Gastroesophageal sphincter (tissue), 4 donors: ENCODE measurements at regions not wholly inside any gene's neighbourhood (a gene's known extent, or its start where the extent isn't known, plus 50 kb on each side); places are given as distances from the start of the nearest gene placed in this dataset.

ENCODE experiments used
- ATAC-seq: fragments of 150-250 bp; one replicate; pipeline ENCODE4 v1.9.1; 2016; ENCODE audit warnings: mild to moderate bottlenecking, moderate library complexity
- H3K27ac ChIP-seq, 4 donors: fragments of 200-600 bp; sonication (generic) in 3 of 4; 1 replicate in 3 of 4; 2 replicates in 1 of 4; pipeline ENCODE4 v1.5.1; 2016 to 2019
- H3K27me3 ChIP-seq: fragments of 200-600 bp; sonication (generic); one replicate; pipeline ENCODE4 v1.5.1; 2019
- H3K36me3 ChIP-seq, 2 donors: fragments of 200-600 bp; sonication (generic); one replicate each; pipeline ENCODE4 v1.5.1; 2019; ENCODE audit warnings: control low read depth in 1 of 2
- H3K4me1 ChIP-seq, 3 donors: fragments of 200-600 bp; sonication (generic); 1 replicate in 2 of 3; 2 replicates in 1 of 3; pipeline ENCODE4 v1.5.1; 2016 to 2019; ENCODE audit warnings: control low read depth in 2 of 3
- H3K4me3 ChIP-seq, 2 donors: fragments of 200-600 bp; sonication (generic); one replicate each; pipeline ENCODE4 v1.5.1; 2019; ENCODE audit warnings: mild to moderate bottlenecking in 1 of 2, moderate library complexity in 1 of 2
- H3K9me3 ChIP-seq, 3 donors: fragments of 200-600 bp; sonication (generic); one replicate each; pipeline ENCODE4 v1.5.1; 2017 to 2019; ENCODE audit warnings: control low read depth in 2 of 3
- CTCF ChIP-seq, 4 experiments: fragments of 200-600 bp in 2 of 4; fragments of 450-650 bp in 2 of 4; sonication (generic) in 1 of 4; IDR thresholded peaks; one replicate each; pipeline ENCODE4 v1.5.1; 2017 to 2019; ENCODE audit warnings: antibody characterized with exemption in 4 of 4, mild to moderate bottlenecking in 2 of 4, moderate library complexity in 2 of 4
- EP300 ChIP-seq: sonication (generic); formaldehyde crosslinking; IDR thresholded peaks from one replicate; pipeline ENCODE4 v1.6.1; 2017; ENCODE audit warnings: antibody characterized with exemption, mild to moderate bottlenecking
- POLR2A ChIP-seq, 2 donors: fragments of 450-650 bp; IDR thresholded peaks; one replicate each; pipeline ENCODE4 v1.6.1; 2017; ENCODE audit warnings: antibody characterized with exemption in 2 of 2, mild to moderate bottlenecking in 2 of 2, moderate library complexity in 1 of 2
- POLR2AphosphoS5 ChIP-seq: sonication (generic); formaldehyde crosslinking; IDR thresholded peaks from one replicate; pipeline ENCODE4 v1.6.1; 2017; ENCODE audit warnings: antibody characterized with exemption
- WGBS, 2 donors: methylation state at CpG; one replicate each; pipeline ENCODE4 v1.1.5; 2018; ENCODE audit warnings: low coverage in 1 of 2; 5-methylcytosine and 5-hydroxymethylcytosine counted together

- Histone ChIP-seq H3K36me3 (no peaks in the 10 kb centered on the region), H3K27me3 (no peaks in the 10 kb centered on the region), H3K4me1 (no peaks in the 10 kb centered on the region), H3K4me3 (no peak overlapping the region), H3K9me3 (no peaks in the 10 kb centered on the region), H3K27ac (no peak overlapping the region)
- TF ChIP-seq POLR2AphosphoS5 (no peak), CTCF (IDR thresholded peaks at IDR 0.05) (no peak), POLR2A (IDR thresholded peaks at IDR 0.05) (no peak), EP300 (no peak)
- no peak for ATAC-seq
- 53 to 63% methylated on average over 2 of the region's 2 CpGs for whole genome bisulfite sequencing, 2 donors
These were observed 470.4 kb downstream of the ZSWIM6 start for GRCh38 chr5:61802456-61802855.

- no peak overlapping the region for H3K4me3 ChIP-seq
- no peak for ATAC-seq
- 30 to 62% methylated on average over 3 to 4 of the region's 5 CpGs for WGBS, 2 donors
- H3K27me3 ChIP-seq, result no peaks in the 10 kb centered on the region
- no peak overlapping the region for H3K27ac ChIP-seq
- no peaks in the 10 kb centered on the region for H3K4me1 ChIP-seq
- no peaks in the 10 kb centered on the region for H3K9me3 ChIP-seq
- no peaks in the 10 kb centered on the region for H3K36me3 ChIP-seq
- no peak for TF ChIP-seq EP300
- TF ChIP-seq POLR2AphosphoS5, result no peak
- no peak for TF ChIP-seq CTCF (IDR thresholded peaks at IDR 0.05)
- TF ChIP-seq POLR2A (IDR thresholded peaks at IDR 0.05), result no peak
These were observed 473.0 kb downstream of the ZSWIM6 start for GRCh38 chr5:61805101-61805500.

- Histone ChIP-seq H3K27me3 (no peaks in the 10 kb centered on the region), H3K9me3 (no peaks in the 10 kb centered on the region), H3K27ac (no peak overlapping the region), H3K4me1 (no peaks in the 10 kb centered on the region), H3K36me3 (no peaks in the 10 kb centered on the region), H3K4me3 (no peak overlapping the region)
- TF ChIP-seq POLR2AphosphoS5 (no peak), POLR2A (IDR thresholded peaks at IDR 0.05) (no peak), EP300 (no peak), CTCF (IDR thresholded peaks at IDR 0.05) (no peak)
- no peak for ATAC-seq
- 73 to 85% methylated on average over 3 of the region's 3 CpGs for WGBS, 2 donors
These were observed 474.5 kb downstream of the ZSWIM6 start for GRCh38 chr5:61806491-61807020.

GRCh38 chr5:61808091-61808490, 476.0 kb downstream of the ZSWIM6 start:
- 80 to 86% methylated on average over 3 of the region's 3 CpGs for WGBS, 2 donors
- Histone ChIP-seq H3K27ac (no peak overlapping the region), H3K4me3 (no peak overlapping the region), H3K4me1 (no peaks in the 10 kb centered on the region), H3K36me3 (no peaks in the 10 kb centered on the region), H3K27me3 (no peaks in the 10 kb centered on the region), H3K9me3 (no peaks in the 10 kb centered on the region)
- ATAC-seq, result no peak
- TF ChIP-seq CTCF (IDR thresholded peaks at IDR 0.05) (no peak), POLR2A (IDR thresholded peaks at IDR 0.05) (no peak), EP300 (no peak), POLR2AphosphoS5 (no peak)

GRCh38 chr5:61808909-61809308, 476.9 kb downstream of the ZSWIM6 start:
- no peak for ATAC-seq
- WGBS, 2 donors, result 79 to 94% methylated on average over 9 of the region's 9 CpGs
- no peaks in the 10 kb centered on the region for H3K27me3 ChIP-seq
- H3K36me3 ChIP-seq, result no peaks in the 10 kb centered on the region
- H3K9me3 ChIP-seq, result no peaks in the 10 kb centered on the region
- no peak overlapping the region for H3K27ac ChIP-seq
- H3K4me3 ChIP-seq, result no peak overlapping the region
- H3K4me1 ChIP-seq, result no peaks in the 10 kb centered on the region
- TF ChIP-seq EP300, result no peak
- TF ChIP-seq POLR2A (IDR thresholded peaks at IDR 0.05), result no peak
- no peak for TF ChIP-seq POLR2AphosphoS5
- no peak for TF ChIP-seq CTCF (IDR thresholded peaks at IDR 0.05)
